Activated CD4-positive, alpha-beta T cell treated with anti-CD3 and anti-CD28 coated beads, Interleukin-2, amount 10 ng/mL, durations not matched to agents 7 days and 5 days (primary cell): ENCODE measurements at regions not wholly inside any gene's neighbourhood (a gene's known extent, or its start where the extent isn't known, plus 50 kb on each side); places are given as distances from the start of the nearest gene placed in this dataset.

Experiments
- CTCF ChIA-PET: fragments of 350-600 bp; sonication (Branson Sonifier 250); formaldehyde crosslinking; loops from one replicate; lab custom pipeline; 2021; ENCODE audit warnings: antibody characterized with exemption; lab: Charles Lee
- POLR2A ChIA-PET: fragments of 350-600 bp; sonication (Branson Sonifier 250); formaldehyde crosslinking; loops from one replicate; lab custom pipeline; 2021; ENCODE audit warnings: antibody characterized with exemption; lab: Charles Lee
- DNase-seq: peaks from one replicate; pipeline ENCODE4 v3.0.0-alpha.2; 2020
- H3K27ac Mint-ChIP-seq: one replicate; pipeline ENCODE4 v1.8.0; 2021; ENCODE audit warnings: mild to moderate bottlenecking, moderate library complexity, mixed read lengths
- H3K27me3 Mint-ChIP-seq: one replicate; pipeline ENCODE4 v1.8.0; 2021; ENCODE audit warnings: mixed read lengths
- H3K36me3 Mint-ChIP-seq: one replicate; pipeline ENCODE4 v1.8.0; 2021; ENCODE audit warnings: low read depth, mixed read lengths
- H3K4me1 Mint-ChIP-seq: one replicate; pipeline ENCODE4 v1.8.0; 2021; ENCODE audit warnings: mixed read lengths
- H3K4me3 Mint-ChIP-seq: one replicate; pipeline ENCODE4 v1.8.0; 2021; ENCODE audit warnings: mild to moderate bottlenecking, moderate library complexity, mixed read lengths
- H3K9me3 Mint-ChIP-seq: one replicate; pipeline ENCODE4 v1.8.0; 2021; ENCODE audit warnings: mixed read lengths

- H3K4me1 Mint-ChIP-seq, result no peaks in the 10 kb centered on the region
- POLR2A ChIA-PET, result no interaction called here
- no peaks in the 10 kb centered on the region for H3K36me3 Mint-ChIP-seq
- no peaks in the 10 kb centered on the region for H3K9me3 Mint-ChIP-seq
- no peak for DNase-seq
- H3K27ac Mint-ChIP-seq, result no peak overlapping the region
- no peak overlapping the region for H3K4me3 Mint-ChIP-seq
- CTCF ChIA-PET, result interaction anchor here (0.8 to 1.6 kb wide), 2 partner anchors 19 to 30 kb away, joined by 4 read pairs; no protein-coding TSS in a partner anchor
- no peaks in the 10 kb centered on the region for H3K27me3 Mint-ChIP-seq
Measured at GRCh38 chr15:93662162-93662885, 569.0 kb upstream of the MCTP2 start.

GRCh38 chr15:93658026-93658816 is 569.2 kb upstream of the RGMA start:
- CTCF ChIA-PET, result interaction anchor here (0.6 kb wide), 1 partner anchor 47 kb away, joined by 6 read pairs; no protein-coding TSS in a partner anchor
- Mint-ChIP-seq H3K36me3 (no peaks in the 10 kb centered on the region), H3K4me3 (no peak overlapping the region), H3K27ac (no peak overlapping the region), H3K4me1 (no peaks in the 10 kb centered on the region), H3K27me3 (no peaks in the 10 kb centered on the region), H3K9me3 (no peaks in the 10 kb centered on the region)
- DNase-seq, result no peak
- POLR2A ChIA-PET, result no interaction called here

- DNase-seq, result no peak
- no peaks in the 10 kb centered on the region for H3K36me3 Mint-ChIP-seq
- no peak overlapping the region for H3K4me3 Mint-ChIP-seq
- H3K27me3 Mint-ChIP-seq, result no peaks in the 10 kb centered on the region
- CTCF ChIA-PET, result no interaction called here
- no peak overlapping the region for H3K27ac Mint-ChIP-seq
- POLR2A ChIA-PET, result no interaction called here
- H3K9me3 Mint-ChIP-seq, result no peaks in the 10 kb centered on the region
- no peaks in the 10 kb centered on the region for H3K4me1 Mint-ChIP-seq
Measured at GRCh38 chr15:93656041-93656440, 567.0 kb upstream of the RGMA start.

- ChIA-PET CTCF (no interaction called here), POLR2A (no interaction called here)
- no peak overlapping the region for H3K27ac Mint-ChIP-seq
Measured at GRCh38 chr15:93649691-93650235, 560.8 kb upstream of the RGMA start.

GRCh38 chr15:93646193-93646592 is 557.2 kb upstream of the RGMA start:
- ChIA-PET POLR2A (no interaction called here), CTCF (no interaction called here)
- Mint-ChIP-seq H3K27me3 (no peaks in the 10 kb centered on the region), H3K27ac (no peak overlapping the region), H3K36me3 (no peaks in the 10 kb centered on the region), H3K9me3 (no peaks in the 10 kb centered on the region), H3K4me3 (no peak overlapping the region), H3K4me1 (no peaks in the 10 kb centered on the region)
- no peak for DNase-seq

More at GRCh38 chr15:93649691-93650235, 560.8 kb upstream of the RGMA start:
- Mint-ChIP-seq H3K27me3 (no peaks in the 10 kb centered on the region), H3K36me3 (no peaks in the 10 kb centered on the region), H3K9me3 (no peaks in the 10 kb centered on the region), H3K4me3 (no peak overlapping the region), H3K4me1 (no peaks in the 10 kb centered on the region)
- DNase-seq, result no peak

GRCh38 chr15:93645594-93645993 is 556.6 kb upstream of the RGMA start:
- Mint-ChIP-seq H3K4me1 (no peaks in the 10 kb centered on the region), H3K27me3 (no peaks in the 10 kb centered on the region), H3K4me3 (no peak overlapping the region), H3K9me3 (no peaks in the 10 kb centered on the region), H3K27ac (no peak overlapping the region), H3K36me3 (no peaks in the 10 kb centered on the region)
- POLR2A ChIA-PET, result no interaction called here
- DNase-seq, result no peak
- CTCF ChIA-PET, result no interaction called here

- Mint-ChIP-seq H3K27me3 (no peaks in the 10 kb centered on the region), H3K4me1 (no peaks in the 10 kb centered on the region), H3K4me3 (no peak overlapping the region), H3K9me3 (no peaks in the 10 kb centered on the region), H3K27ac (no peak overlapping the region), H3K36me3 (no peaks in the 10 kb centered on the region)
- DNase-seq, result no peak
- ChIA-PET CTCF (interaction anchor here (1.4 kb wide), 1 partner anchor 17 kb away, joined by 4 read pairs; no protein-coding TSS in a partner anchor), POLR2A (no interaction called here)
Measured at GRCh38 chr15:93644595-93644994, 555.6 kb upstream of the RGMA start.

- Mint-ChIP-seq H3K4me3 (no peak overlapping the region), H3K9me3 (no peaks in the 10 kb centered on the region)
- CTCF ChIA-PET, result no interaction called here
Measured at GRCh38 chr15:93640411-93640962, 551.5 kb upstream of the RGMA start.

GRCh38 chr15:93631958-93632618 is 543.1 kb upstream of the RGMA start:
- Mint-ChIP-seq H3K4me3 (no peak overlapping the region), H3K27ac (no peak overlapping the region), H3K4me1 (no peaks in the 10 kb centered on the region), H3K36me3 (no peaks in the 10 kb centered on the region), H3K27me3 (no peaks in the 10 kb centered on the region), H3K9me3 (no peaks in the 10 kb centered on the region)
- POLR2A ChIA-PET, result no interaction called here
- CTCF ChIA-PET, result interaction anchor here (0.9 kb wide), 1 partner anchor 30 kb away, joined by 4 read pairs; no protein-coding TSS in a partner anchor
- no peak for DNase-seq

More at GRCh38 chr15:93640411-93640962, 551.5 kb upstream of the RGMA start:
- H3K27ac Mint-ChIP-seq, result no peak overlapping the region
- no peak for DNase-seq
- no peaks in the 10 kb centered on the region for H3K27me3 Mint-ChIP-seq
- no peaks in the 10 kb centered on the region for H3K36me3 Mint-ChIP-seq
- POLR2A ChIA-PET, result no interaction called here
- no peaks in the 10 kb centered on the region for H3K4me1 Mint-ChIP-seq

- no peaks in the 10 kb centered on the region for H3K36me3 Mint-ChIP-seq
- no peak overlapping the region for H3K27ac Mint-ChIP-seq
- H3K9me3 Mint-ChIP-seq, result no peaks in the 10 kb centered on the region
- no peak for DNase-seq
- no peaks in the 10 kb centered on the region for H3K4me1 Mint-ChIP-seq
- H3K4me3 Mint-ChIP-seq, result no peak overlapping the region
- ChIA-PET POLR2A (no interaction called here), CTCF (no interaction called here)
- peaks cover 2% of the 10 kb centered on the region for H3K27me3 Mint-ChIP-seq
Measured at GRCh38 chr15:93619597-93619996, 530.6 kb upstream of the RGMA start.

- H3K27me3 Mint-ChIP-seq, result peaks cover 2% of the 10 kb centered on the region
- H3K36me3 Mint-ChIP-seq, result no peaks in the 10 kb centered on the region
- H3K4me1 Mint-ChIP-seq, result no peaks in the 10 kb centered on the region
- ChIA-PET CTCF (no interaction called here), POLR2A (no interaction called here)
- H3K9me3 Mint-ChIP-seq, result no peaks in the 10 kb centered on the region
- no peak overlapping the region for H3K4me3 Mint-ChIP-seq
- DNase-seq, result no peak
- no peak overlapping the region for H3K27ac Mint-ChIP-seq
Measured at GRCh38 chr15:93617443-93617842, 528.4 kb upstream of the RGMA start.

GRCh38 chr15:93614386-93615104 is 525.5 kb upstream of the RGMA start:
- ChIA-PET CTCF (no interaction called here), POLR2A (no interaction called here)
- no peak for DNase-seq
- Mint-ChIP-seq H3K4me3 (no peak overlapping the region), H3K27me3 (peaks cover 2% of the 10 kb centered on the region), H3K9me3 (no peaks in the 10 kb centered on the region), H3K4me1 (no peaks in the 10 kb centered on the region), H3K36me3 (no peaks in the 10 kb centered on the region), H3K27ac (no peak overlapping the region)
